Ectodermal cell (in vitro differentiated cells): ENCODE measurements at regions not wholly inside any gene's neighbourhood (a gene's known extent, or its start where the extent isn't known, plus 50 kb on each side); places are given as distances from the start of the nearest gene placed in this dataset.

Experiments used
- H3K27ac ChIP-seq: 2 replicates; pipeline ENCODE4 v1.7.0; 2013; ENCODE audit warnings: mild to moderate bottlenecking, low read depth, low read length; ENCODE audit not compliant: insufficient read depth, poor library complexity, severe bottlenecking
- H3K27me3 ChIP-seq: 2 replicates; pipeline ENCODE4 v1.7.0; 2013; ENCODE audit warnings: mild to moderate bottlenecking, low read length; ENCODE audit not compliant: insufficient read depth, control insufficient read depth, poor library complexity, severe bottlenecking
- H3K36me3 ChIP-seq: one replicate; pipeline ENCODE4 v1.7.0; 2013; ENCODE audit warnings: low read length; ENCODE audit not compliant: control insufficient read depth, insufficient read depth
- H3K4me1 ChIP-seq: one replicate; pipeline ENCODE4 v1.7.0; 2013; ENCODE audit warnings: low read length; ENCODE audit not compliant: control insufficient read depth, insufficient read depth
- H3K4me3 ChIP-seq: 2 replicates; pipeline ENCODE4 v1.7.0; 2013; ENCODE audit warnings: low read depth, low read length, control low read depth; ENCODE audit not compliant: insufficient read depth
- H3K9me3 ChIP-seq: 2 replicates; pipeline ENCODE4 v1.7.0; 2013; ENCODE audit warnings: mild to moderate bottlenecking, low read length, moderate library complexity; ENCODE audit not compliant: control insufficient read depth
- WGBS, 2 experiments: methylation state at CpG; one replicate each; pipeline ENCODE4 v1.1.7; 2013; ENCODE audit warnings: missing lambda C conversion rate in 2 of 2; 5-methylcytosine and 5-hydroxymethylcytosine counted together

DNA sequence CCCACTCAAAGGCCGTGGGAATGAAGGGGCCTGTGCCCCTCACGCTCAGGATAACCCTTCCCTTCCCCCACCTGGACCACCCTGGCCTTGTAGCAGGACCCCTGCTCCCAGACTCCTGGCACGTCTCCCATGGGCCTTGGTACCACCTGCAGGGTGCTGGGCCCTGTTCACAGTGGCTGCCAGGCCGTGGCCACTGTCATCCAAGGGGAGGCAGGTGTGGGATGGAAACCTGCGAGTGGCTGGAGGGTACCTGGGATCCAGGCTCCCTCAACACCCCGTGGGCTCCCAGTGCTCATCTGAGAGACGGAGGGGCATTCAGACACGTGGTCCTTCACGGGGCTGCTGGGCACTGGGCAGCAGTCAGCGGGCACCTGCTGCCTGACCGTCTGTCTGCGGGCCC lies 75.6 kb upstream of the CIBAR2 start:
- Histone ChIP-seq H3K27ac (no peak overlapping the region), H3K9me3 (peaks cover 5% of the 10 kb centered on the region), H3K4me1 (peaks cover 9% of the 10 kb centered on the region), H3K36me3 (no peaks in the 10 kb centered on the region), H3K27me3 (no peaks in the 10 kb centered on the region), H3K4me3 (no peak overlapping the region)
- WGBS, 2 experiments, result 93 to 94% methylated on average over 12 of the region's 12 CpGs

DNA sequence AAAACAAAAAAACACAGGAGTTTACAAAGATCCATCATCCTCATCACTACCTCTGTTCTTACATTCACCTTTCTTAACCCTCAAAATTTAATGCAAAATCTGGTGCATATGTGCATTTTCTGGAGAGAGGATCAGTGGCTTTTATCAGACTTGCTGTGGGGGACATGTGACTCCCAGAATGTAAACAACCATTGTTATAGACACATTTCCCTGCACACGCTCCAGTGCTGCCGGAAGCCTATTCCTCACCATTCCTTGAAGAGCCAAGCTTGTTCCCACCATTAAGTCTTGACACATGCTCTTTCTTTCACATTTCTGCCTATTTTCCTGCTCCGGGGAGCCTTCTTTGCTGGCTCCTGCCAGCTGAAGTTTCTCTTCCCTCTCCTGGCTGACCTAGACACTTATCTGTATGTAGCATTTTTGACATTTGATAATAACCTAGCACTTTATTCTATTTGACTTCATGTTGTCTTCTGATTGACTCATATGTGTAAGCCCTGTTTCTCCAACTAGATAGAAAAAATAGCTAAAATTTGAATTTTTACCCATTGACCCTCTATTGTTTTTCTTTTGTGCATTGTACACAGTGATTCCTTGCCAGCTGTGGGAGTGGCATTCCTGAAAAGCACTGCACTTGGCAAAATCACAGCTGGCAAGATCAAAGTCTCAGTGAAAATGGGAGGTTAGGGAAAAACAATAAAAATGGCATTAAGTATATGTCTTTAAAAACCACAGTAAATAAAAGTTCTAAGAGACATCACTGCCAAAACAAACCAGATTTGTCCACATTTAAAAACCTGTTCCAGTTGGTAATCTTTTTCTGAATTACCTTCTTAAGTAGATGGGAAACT lies 76.8 kb upstream of the CIBAR2 start:
- Histone ChIP-seq H3K36me3 (no peaks in the 10 kb centered on the region), H3K27me3 (no peaks in the 10 kb centered on the region), H3K4me1 (peaks cover 9% of the 10 kb centered on the region), H3K27ac (no peak overlapping the region), H3K4me3 (no peak overlapping the region), H3K9me3 (peaks cover 5% of the 10 kb centered on the region)
- 79 to 86% methylated on average over 3 of the region's 3 CpGs for WGBS, 2 experiments

GRCh38 chr16:85190572-85190971 lies 78.3 kb upstream of the CIBAR2 start:
- Histone ChIP-seq H3K4me1 (peaks cover 9% of the 10 kb centered on the region), H3K9me3 (no peaks in the 10 kb centered on the region), H3K36me3 (no peaks in the 10 kb centered on the region), H3K27me3 (no peaks in the 10 kb centered on the region), H3K4me3 (no peak overlapping the region), H3K27ac (no peak overlapping the region)
- WGBS, 2 experiments, result 59 to 63% methylated on average over 2 of the region's 2 CpGs

DNA sequence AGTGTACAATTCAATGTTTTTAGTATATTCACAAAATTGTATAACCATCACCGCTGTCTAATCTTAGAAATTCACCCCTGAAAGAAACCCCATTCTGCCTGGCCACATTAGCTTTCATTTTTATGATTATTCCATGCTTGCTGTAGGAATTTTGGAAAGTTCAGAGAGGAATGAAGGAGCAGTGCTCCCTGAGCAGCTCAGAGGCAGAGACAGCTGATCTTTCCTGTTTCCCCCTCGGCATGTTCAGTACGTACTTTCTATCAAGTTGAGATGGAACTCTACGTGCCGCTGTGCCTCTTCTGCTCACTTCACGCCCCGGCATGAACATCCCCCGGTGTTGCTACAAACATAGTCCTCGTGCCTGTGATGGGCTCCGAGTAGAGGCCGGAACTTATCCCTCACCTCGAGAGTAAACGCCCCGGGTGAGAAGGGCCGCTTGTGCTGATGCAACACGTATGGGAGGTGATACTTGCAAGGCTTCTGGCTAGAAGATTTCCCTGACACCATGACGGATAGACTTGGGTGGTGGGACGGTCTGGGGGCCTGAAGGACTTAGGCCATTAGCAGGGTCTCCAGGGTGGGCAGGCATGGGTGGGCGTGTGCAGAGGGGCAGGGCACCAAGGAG lies 79.2 kb upstream of the CIBAR2 start:
- Histone ChIP-seq H3K4me1 (peaks cover 9% of the 10 kb centered on the region), H3K36me3 (no peaks in the 10 kb centered on the region), H3K4me3 (no peak overlapping the region), H3K27me3 (no peaks in the 10 kb centered on the region), H3K9me3 (no peaks in the 10 kb centered on the region), H3K27ac (no peak overlapping the region)
- 91 to 93% methylated on average over 18 to 19 of the region's 19 CpGs for WGBS, 2 experiments

- Histone ChIP-seq H3K27ac (no peak overlapping the region), H3K36me3 (no peaks in the 10 kb centered on the region), H3K4me3 (no peak overlapping the region), H3K9me3 (no peaks in the 10 kb centered on the region), H3K27me3 (no peaks in the 10 kb centered on the region), H3K4me1 (peaks cover 2% of the 10 kb centered on the region)
- 90 to 91% methylated on average over 20 of the region's 20 CpGs for WGBS, 2 experiments
Observed at GRCh38 chr16:85192238-85193114, 80.2 kb upstream of the CIBAR2 start.

GRCh38 chr16:85193115-85193493 lies 80.8 kb upstream of the CIBAR2 start:
- Histone ChIP-seq H3K27ac (no peak overlapping the region), H3K4me3 (no peak overlapping the region), H3K9me3 (no peaks in the 10 kb centered on the region), H3K4me1 (no peaks in the 10 kb centered on the region), H3K36me3 (no peaks in the 10 kb centered on the region), H3K27me3 (no peaks in the 10 kb centered on the region)
- WGBS, 2 experiments, result 91 to 93% methylated on average over 6 of the region's 6 CpGs

- no peaks in the 10 kb centered on the region for H3K4me1 ChIP-seq
- no peaks in the 10 kb centered on the region for H3K36me3 ChIP-seq
- H3K27me3 ChIP-seq, result no peaks in the 10 kb centered on the region
- WGBS, 2 experiments, result 94 to 95% methylated on average over 17 of the region's 17 CpGs
- no peak overlapping the region for H3K27ac ChIP-seq
- H3K9me3 ChIP-seq, result no peaks in the 10 kb centered on the region
- no peak overlapping the region for H3K4me3 ChIP-seq
Observed at GRCh38 chr16:85193876-85194275, 81.6 kb upstream of the CIBAR2 start.

DNA sequence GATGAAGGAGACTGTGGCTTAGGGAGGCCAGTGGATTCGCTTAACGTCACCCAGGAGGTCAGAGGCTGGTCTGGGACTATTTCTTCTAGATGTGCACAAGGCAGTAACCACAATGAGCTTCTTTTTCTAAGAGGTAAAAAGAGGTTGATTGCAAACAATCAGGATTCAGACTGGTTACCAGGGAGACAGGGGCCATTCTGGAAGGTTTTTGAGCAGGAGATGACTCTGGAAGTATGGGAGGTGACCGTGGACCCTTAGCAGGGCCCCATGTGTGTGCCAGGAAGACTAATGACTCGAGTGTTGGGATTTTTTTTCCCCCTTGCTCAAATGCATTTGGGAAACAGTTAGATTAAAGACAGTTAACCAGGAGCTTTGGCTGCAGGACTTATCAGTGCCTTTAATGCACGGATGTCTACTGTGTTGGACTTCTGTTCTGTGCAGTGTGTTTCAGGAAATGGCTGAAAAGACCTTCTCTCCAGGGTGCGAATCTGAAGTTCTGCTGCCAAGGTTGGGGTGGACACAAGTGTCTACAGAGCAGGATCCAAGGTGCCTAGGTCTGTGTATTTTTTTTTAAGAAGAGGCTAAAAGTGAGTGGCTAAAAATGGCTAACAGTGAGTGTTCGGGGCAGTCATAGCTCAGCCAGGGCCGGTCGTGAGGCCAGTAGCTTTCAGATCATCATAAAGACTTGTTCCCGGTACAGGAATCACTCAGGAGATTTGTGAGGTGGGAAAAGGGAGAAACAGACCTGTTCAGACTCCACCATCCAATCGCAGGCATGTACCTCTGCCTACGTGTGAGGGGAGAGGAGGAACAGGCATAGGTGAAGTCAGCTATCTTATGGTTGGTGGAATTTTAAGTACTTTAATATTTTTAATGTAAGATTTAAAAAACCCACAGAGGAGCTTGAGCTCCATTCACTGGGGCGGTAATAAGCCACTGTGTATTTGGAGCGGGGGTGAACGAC lies 82.3 kb upstream of the CIBAR2 start:
- WGBS, 2 experiments, result 92 to 93% methylated on average over 15 of the region's 15 CpGs
- Histone ChIP-seq H3K36me3 (no peaks in the 10 kb centered on the region), H3K27ac (no peak overlapping the region), H3K4me1 (no peaks in the 10 kb centered on the region), H3K4me3 (no peak overlapping the region), H3K27me3 (no peaks in the 10 kb centered on the region), H3K9me3 (no peaks in the 10 kb centered on the region)

DNA sequence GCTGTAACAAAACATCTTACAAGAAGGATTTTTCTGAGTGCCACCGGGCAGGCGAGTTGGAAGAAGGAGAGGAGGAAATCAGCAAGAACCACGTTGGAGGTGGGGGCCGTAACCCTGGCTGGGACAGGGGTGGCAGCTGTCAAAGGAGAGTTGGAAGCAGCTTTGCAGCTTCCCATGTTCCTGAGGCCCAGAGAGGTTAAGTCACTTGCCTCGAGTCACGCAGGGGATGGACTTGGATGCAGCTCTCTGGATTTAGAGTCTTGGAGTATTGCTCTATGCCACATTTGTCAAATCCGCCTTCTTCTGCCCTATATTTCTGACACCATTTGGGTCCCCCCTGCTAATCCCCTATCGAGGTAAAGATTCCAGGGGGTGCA lies 83.0 kb upstream of the CIBAR2 start:
- Histone ChIP-seq H3K27me3 (no peaks in the 10 kb centered on the region), H3K4me1 (no peaks in the 10 kb centered on the region), H3K4me3 (no peak overlapping the region), H3K9me3 (no peaks in the 10 kb centered on the region), H3K36me3 (no peaks in the 10 kb centered on the region), H3K27ac (no peak overlapping the region)
- 86 to 89% methylated on average over 8 of the region's 8 CpGs for WGBS, 2 experiments
